Embryonic facial prominence (tissue), 1 donor: ENCODE measurements at regions not wholly inside any gene's neighbourhood (a gene's known extent, or its start where the extent isn't known, plus 50 kb on each side); places are given as distances from the start of the nearest gene placed in this dataset.
"Not testable (repeated sequence)": the region's sequence is repeated elsewhere in the genome, so short reads cannot be mapped to it uniquely, and the experiment has no call there.

Experiments used
- DNase-seq: peaks from one replicate; pipeline ENCODE4 v3.0.0-alpha.2; 2016; ENCODE audit errors: extremely low spot score

DNA sequence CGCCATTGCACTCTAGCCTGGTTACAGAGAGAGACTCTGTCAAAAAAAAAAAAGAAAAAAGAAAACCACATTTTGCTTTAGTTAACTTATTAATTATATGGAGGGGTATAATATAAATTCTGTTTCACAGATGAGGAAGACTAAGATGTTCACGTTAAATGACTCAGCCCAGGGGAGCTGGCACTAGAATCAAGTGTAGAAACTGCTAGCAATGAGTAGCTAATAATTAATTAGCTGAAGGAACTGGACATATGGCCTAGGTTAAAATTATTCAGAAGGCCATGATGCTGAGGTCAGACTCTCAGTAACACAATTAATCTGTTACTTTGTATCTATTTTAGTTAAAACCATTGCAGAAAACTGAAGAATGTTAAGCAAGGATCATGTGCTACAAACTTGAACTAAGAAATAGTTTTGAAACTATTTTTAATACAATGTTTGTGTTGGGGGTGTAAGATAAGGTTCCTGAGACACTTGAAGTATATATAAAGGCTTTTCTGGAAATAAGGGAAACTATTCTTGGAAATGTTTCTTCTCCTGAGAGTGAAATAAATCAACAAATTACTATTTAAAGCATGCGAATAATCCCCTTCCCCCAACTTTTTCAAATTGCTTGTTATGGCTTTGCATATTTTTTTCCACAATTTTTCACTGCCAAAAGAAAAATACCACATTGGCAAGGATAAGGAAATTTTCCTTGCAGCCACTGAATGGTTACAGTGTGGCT lies 589.3 kb downstream of the SOX5 start:
- DNase-seq, result no peak

DNA sequence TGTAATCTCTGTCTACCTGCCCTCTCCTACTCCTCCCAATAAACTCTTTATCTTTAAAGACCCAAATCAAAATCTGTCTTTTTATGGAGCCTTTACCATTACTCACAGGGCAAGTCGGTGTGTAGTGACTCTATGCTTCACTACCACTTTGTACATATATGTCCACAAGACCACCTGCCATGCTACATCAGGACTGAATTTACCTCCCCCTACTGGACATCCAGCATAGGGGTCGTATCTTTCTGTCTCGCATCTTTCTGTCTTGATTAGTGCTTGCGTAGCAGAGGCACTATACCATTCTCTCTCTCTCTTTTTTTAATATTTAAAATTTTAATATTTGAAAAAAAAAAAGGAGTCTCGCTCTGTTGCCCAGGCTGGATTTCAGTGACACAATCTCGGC lies 587.5 kb downstream of the SOX5 start:
- DNase-seq, result no peak

GRCh38 chr12:23368590-23368989 lies 580.9 kb downstream of the SOX5 start:
- DNase-seq, result no peak

GRCh38 chr12:23375621-23376020 lies 573.8 kb downstream of the SOX5 start:
- DNase-seq, result no peak

DNA sequence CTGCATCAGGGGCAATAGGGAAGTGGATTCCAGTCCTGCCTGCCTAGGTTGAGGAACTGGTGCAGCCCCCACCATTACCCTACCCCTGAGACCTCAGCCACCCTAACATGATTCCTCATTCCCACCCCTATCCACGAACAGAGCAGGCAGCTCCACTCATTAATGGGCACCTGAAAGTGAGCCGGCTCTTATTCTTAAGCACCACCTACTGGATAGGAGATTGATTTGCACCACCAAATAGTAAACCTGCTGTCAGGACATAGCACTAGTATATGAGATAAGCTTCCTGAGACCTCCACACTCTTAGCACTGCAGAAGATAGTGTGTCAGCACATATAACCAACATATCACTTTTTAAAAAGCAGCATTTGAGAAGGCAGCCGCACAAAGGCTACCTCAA lies 573.2 kb downstream of the SOX5 start:
- no peak for DNase-seq

GRCh38 chr12:23380419-23381100 lies 568.9 kb downstream of the SOX5 start:
- DNase-seq, result no peak

DNA sequence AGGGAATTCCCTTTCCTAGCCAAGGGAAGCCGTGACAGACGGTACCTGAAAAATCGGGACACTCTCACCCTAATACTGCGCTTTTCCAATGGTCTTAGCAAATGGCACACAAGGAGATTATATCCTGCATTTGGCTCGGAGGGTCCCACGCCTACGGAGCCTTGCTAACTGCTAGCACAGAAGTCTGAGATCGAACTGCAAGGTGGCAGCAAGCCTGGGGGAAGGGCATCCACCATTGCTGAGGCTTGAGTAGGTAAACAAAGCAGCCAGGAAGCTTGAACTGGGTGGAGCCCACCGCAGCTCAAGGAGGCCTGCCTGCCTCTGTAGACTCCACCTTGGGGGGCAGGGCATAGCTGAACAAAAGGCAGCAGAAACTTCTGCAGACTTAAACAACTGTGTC lies 560.6 kb downstream of the SOX5 start:
- DNase-seq, result not testable (repeated sequence)

DNA sequence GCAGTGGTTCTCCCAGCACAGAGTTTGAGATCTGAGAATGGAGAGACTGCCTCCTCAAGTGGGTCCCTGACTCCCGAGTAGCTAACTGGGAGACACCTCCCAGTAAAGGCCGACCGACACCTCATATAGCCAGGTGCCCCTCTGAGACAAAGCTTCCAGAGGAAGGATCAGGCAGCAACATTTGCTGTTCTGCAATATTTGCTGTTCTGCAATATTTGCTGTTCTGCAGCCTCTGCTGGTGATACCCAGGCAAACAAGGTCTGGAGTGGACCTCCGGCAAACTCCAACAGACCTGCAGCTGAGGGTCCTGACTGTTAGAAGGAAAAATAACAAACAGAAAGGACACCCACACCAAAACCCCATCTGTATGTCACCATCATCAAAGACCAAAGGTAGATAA lies 560.2 kb downstream of the SOX5 start:
- not testable (repeated sequence) for DNase-seq

- DNase-seq, result no peak
Measured at GRCh38 chr12:23399402-23399933, 550.0 kb downstream of the SOX5 start.

DNA sequence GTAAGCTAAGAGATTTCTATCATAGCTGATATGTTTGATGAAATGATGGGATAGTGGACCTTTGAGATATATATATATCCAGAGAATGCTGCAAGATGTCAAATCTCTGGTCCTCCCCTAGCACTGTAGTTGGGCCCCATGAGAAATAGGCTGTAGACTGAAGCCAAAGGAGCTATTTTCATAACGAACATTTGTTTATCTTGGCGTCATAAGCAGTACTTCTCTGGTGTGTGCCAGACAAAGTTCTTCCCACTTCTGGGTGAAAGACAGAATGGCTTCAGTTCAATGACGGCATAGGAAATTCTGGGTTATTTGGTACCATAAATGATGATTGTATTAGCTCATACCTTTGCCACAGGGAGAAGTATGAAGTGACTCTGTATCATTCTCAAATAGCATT lies 534.3 kb downstream of the SOX5 start:
- DNase-seq, result no peak

GRCh38 chr12:23421556-23421955 lies 527.9 kb downstream of the SOX5 start:
- DNase-seq, result no peak

- DNase-seq, result no peak
Measured at GRCh38 chr12:23423097-23423687, 526.3 kb downstream of the SOX5 start.

DNA sequence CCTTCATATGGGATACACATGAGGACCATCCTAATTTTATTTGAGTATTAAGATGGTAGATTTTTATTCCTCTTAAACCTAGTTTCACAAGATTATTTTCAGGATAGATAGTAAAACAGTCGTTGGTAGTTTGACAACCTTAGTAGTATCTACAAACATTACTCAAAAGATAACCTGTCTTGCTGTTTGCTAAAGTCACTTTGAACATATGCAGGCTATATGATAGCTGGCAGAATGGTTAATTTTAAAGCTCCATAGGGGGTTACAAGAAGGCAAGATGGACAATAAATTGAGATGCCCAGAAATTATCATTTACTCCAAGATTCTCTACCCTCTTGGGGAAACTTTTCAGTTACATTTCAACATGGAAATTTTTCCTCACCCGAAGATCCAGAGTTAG lies 525.7 kb downstream of the SOX5 start:
- DNase-seq, result no peak

GRCh38 chr12:23424685-23425084 lies 524.8 kb downstream of the SOX5 start:
- no peak for DNase-seq

- no peak for DNase-seq
Measured at GRCh38 chr12:23426328-23426727, 523.1 kb downstream of the SOX5 start.

- no peak for DNase-seq
Measured at GRCh38 chr12:23428758-23429157, 520.7 kb downstream of the SOX5 start.

DNA sequence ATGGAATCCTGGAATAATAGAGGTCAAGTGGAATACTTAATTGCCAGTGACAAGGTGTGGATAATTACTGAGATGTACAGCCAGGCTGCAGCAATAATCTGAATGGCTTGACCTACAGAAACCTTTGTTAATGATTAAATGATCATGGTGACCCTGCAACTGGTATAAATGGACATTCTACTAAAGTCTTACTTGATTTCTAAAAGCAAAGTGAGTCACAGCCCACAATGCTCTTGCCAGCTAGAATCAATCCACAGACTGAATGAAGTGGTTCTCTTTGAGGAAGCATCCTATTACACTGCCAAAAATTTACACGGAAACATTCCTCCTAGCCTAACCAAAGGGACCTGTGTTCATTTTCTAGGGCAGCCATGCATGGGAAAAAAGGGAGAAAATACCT lies 518.5 kb downstream of the SOX5 start:
- no peak for DNase-seq

GRCh38 chr12:23433121-23433520 lies 516.3 kb downstream of the SOX5 start:
- no peak for DNase-seq

DNA sequence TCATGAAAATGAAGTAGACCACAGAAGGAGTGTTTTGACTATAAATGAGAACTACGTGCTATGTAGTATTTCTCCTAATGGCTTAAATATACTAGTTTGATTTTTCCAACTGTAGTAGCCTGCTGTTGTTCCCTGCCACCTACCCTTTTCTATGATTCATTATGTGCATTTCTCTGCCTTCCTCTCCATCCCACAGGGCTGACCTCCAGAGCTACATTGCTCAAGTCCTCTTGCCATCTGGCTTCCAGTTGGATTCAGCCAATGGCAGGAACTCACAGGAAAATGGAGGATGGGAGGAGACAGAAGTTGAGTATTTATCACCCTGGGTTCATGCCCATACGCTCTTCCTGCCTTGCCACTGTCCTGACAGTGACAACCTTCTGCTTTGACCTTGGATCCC lies 515.3 kb downstream of the SOX5 start:
- DNase-seq, result no peak

GRCh38 chr12:23446746-23447145 lies 502.7 kb downstream of the SOX5 start:
- DNase-seq, result no peak

DNA sequence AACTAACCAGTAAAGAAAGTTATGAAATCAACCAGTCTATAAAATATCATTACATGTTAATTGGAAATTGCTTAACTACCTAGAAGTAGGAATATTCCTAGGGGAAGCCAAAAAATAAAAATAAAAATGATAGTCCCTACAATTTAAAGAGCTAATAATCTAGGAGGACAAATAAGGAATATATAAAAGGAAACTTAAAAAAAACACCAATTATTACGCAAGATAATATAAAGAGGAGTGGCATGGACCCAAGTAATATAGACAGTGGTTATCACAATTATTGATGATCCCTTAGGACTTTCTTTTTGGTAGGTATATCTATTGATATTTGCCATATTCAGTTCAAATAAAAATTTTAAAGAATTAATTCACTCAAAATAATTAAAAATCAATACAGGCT lies 498.7 kb downstream of the SOX5 start:
- DNase-seq, result no peak

GRCh38 chr12:23455283-23455682 lies 494.2 kb downstream of the SOX5 start:
- DNase-seq, result no peak

DNA sequence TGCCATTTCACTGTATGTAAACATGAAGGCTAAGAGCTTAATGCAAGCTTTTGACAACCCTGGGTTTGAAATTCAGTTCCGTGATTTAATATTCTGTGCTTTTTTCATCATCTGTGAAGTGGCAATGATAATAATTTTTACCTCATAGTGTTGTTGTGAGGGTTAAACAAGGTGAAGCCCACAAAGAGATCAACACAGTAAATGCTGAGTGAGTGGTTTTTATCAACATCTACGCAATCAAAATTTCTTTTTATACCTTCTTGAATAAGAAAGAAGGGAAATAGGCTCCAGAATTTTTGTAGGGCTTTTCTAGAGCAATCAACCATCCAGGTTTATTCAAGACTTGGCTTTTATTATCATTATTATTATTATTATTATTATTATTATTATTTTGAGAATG lies 490.8 kb downstream of the SOX5 start:
- DNase-seq, result no peak
